GM21528 (cell line): ENCODE measurements at regions not wholly inside any gene's neighbourhood (a gene's known extent, or its start where the extent isn't known, plus 50 kb on each side); places are given as distances from the start of the nearest gene placed in this dataset.

ENCODE experiments used
- ATAC-seq: cut with Tn5 transposase; IDR thresholded peaks from one replicate; pipeline ENCODE4 v1.9.1; 2021; ENCODE audit warnings: mild to moderate bottlenecking, moderate library complexity; ENCODE audit not compliant: unreplicated experiment, low FRiP score

DNA sequence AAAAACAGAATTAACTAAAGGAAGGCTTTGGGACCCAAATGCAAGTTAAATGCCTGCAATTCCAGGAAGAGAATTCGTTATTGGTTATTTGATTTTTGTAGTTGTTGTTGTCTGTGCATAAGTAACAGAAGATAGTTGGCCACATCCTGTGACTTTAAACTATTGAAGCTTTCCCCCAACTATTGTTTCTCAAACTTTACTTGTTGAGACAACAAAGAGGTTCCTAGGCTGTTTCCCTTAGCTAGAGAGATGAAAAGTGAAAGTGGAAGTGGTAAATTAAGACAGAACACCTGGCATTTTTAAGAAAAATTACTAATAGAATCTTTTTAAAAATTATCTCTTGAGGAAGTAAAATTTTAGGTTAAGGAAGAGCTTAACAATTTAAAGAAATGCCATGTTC is 525.2 kb downstream of the PKHD1 start:
- peak; percentile 71 for ATAC-seq
